ENCODE measurements at regions not wholly inside any gene's neighbourhood (a gene's known extent, or its start where the extent isn't known, plus 50 kb on each side); places are given as distances from the start of the nearest gene placed in this dataset.

DNA sequence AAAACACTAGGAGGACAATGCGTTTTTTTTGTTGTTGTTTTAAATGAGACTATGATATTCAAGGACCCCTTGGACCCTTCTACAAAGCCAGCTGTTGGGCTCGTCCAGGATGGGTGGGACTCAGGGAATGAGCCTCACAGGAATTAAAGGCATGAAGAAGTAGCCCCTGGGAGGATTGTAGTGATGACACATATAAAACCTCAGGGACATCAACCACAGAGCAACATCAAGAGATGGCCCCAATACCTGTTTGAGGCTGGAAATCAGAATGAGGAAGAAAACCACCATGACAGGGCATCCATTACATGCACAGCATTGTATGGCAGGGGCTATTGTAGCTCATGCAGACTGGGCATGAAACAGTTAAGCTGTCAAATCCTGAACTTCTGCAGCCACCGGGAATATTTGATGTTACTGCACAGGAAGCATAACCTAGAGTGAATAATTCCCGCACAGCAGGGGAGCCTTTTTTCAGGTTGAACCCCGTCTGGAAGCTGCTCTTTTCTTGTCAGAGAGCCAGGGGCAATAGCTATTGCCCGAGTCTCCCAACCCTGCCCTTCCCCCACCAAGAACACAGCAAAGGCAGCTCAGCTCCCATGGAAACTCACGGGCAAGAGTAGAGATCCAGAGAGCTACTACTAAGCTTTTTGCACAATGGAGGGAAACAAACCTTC, 140.2 kb upstream of the FGGY start:
- no peak for DNase-seq

DNA sequence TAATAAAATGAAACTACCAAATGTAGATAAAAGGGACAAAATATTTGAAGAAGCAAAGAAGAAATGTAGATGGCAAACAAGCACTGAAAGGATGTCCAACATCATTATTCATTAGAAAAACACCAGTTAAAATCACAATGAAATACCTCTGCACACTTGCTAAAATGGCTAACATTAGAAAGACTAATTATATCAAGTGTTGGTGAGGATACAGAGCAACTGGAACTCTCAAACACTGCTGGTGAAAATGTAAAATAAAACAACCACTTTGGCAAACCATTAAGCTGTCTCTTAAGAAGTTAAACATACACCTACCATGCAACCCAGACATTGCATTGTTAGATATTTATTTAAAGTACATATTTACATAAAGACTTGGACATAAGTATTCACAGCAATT, 138.6 kb upstream of the FGGY start:
- DNase-seq, result no peak

DNA sequence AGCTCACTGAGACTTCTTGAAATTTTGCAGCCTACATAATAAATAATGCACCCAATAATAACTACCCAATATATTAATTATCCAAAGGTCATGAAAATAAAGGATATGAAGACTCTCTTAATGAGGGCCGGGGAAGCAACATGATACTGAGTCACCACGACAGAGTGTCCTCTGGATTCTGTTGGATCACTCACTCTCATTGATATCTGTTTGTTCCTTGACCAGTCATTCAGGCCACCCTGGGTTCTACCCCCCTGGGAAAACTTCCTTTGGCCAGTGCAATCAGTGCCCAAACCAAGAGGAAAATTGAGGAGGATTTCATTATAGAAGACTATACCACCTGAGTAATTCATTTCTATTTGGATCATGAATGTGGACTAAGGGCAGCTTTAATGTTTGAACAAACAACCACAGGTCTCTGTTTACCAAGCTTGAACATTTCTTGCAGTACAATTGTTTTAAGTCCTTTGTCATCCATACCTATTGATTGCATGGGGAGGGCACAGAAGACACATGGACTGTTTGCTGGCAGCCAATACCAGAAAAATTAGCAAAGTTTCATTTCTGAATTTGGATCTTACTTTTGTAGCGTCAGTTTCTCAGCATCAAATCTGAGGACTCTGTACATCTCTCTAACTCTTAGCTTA, 137.2 kb upstream of the FGGY start:
- DNase-seq, result no peak

DNA sequence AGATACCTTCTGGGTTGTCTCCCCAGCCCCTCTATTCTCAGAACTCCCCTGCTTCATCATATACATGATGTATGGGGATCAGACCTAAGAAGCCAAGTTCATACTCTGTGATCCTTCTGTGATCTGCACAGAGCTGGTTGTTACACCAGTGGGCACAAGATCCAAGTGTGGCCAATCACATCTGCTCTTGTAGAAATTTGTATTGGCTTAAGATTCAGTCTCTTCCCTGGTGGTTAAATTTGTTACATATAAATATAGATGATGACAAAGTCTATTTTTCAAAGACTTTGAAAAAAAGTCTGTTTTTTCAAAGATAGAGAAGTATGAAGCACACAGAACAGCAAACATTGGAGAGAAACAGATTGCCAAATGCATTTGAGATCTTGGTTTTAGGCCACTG, 135.8 kb upstream of the FGGY start:
- no peak for DNase-seq

DNA sequence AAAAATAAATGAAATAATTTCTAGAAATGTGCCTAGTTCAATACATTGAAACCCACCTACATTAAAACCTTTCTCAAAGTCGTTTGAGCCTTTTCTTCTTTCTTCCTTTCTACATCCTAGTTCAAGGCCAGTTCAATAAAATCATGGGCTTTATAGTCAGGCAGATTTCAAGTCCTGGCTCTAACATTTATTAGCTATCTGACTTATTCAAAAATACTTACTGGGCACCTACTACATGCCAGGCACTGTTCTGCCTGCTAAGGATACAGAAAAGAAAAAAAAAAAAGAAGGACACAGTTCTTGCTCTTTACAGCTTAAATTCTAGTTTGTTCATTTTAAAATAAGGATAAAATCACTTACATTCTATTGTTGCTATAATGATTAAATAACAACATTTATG, 134.2 kb upstream of the FGGY start:
- no peak for DNase-seq

DNA sequence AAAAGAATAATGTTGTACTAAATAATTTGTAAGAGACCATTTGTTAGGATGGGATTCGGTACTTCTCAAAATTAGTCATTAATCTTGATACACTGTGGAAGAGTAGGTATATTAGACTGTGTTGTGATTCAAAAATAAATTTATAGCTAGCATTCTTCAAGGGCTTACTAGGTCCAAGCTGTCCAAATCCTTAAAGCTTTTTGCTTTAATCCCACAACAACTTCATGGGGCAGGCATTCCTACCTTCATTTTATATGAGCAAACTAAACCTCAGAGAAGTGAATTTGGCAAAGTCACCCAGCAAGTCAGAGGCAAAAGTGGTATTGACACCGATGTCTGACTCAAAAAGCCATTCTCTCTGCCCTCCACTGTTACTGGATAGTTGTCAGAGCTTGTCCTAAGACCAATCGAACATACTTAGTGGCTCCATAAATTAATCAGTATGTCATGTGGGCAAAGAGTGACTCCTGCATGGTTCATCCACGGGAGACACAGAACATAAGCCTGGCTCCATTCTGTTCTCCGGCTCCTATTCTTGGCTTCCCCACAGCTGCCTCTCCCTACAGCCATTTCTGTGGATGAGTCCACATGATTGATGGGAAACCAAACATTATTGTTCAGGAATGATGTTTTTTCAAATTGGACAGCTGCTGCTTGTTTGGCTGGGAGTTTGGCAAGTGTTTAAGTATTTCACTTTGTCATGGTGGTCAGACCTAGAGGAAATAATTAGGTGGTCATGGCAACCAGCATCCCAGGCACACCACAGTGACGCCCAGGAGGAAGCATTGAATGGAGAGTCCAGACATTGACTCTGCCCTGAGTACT, 133.4 kb upstream of the FGGY start:
- no peak for DNase-seq

DNA sequence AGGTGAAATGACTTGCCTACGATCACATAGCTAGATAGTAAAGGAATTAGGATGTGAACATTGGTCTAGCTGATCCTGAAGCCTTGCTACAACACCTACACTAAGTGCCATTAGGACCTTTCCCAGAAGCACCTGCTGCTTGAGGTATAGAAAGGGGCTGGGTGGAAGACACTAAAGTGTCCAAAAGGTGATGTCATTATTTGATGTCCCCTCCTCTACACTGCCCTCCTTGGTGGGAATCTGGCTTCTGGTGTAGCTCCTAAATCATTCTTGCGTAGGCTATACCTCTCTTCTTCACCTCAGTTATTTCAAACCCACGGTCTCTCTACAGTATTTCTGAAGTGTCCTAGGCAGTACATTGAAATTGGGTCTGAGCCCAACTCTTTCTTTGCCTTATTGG, 132.5 kb upstream of the FGGY start:
- DNase-seq, result no peak

DNA sequence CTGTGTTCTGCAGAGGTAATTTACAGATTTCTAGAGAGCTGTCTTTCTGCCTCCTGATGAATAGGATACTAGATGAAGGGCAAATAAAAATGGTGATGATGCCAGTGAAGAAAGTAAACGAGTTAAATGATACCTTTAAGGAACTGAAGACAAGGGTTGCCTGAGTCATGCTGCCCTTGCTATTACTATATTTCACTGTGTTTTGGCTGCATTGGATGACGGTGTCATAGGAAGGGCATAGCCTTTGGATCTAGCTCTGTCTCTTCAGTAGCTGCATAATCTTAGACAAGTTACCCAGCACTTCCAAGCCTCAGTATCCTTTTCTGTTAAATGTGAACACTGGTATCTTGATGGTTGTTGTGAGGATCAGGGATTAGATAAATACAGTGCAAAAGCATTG, 131.5 kb upstream of the FGGY start:
- DNase-seq, result no peak

DNA sequence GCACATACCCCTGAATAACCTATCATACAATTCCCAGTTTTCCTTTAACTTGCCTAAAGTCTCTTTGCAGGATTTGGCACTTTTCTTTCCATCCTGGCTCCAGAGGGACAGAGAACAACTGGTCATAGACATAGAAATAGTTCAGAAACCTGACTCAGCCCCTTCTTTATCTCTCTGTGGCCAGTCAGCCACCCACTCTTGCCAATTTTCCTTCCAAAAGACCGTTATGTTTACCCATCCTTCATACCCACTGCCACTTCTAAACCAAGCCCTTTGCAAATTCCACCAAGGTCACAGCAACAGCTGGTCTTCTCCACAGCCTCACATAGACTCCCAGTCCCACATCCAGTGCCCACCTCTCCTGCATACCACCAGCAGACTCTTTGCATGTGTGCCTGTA, 127.2 kb upstream of the FGGY start:
- DNase-seq, result no peak

DNA sequence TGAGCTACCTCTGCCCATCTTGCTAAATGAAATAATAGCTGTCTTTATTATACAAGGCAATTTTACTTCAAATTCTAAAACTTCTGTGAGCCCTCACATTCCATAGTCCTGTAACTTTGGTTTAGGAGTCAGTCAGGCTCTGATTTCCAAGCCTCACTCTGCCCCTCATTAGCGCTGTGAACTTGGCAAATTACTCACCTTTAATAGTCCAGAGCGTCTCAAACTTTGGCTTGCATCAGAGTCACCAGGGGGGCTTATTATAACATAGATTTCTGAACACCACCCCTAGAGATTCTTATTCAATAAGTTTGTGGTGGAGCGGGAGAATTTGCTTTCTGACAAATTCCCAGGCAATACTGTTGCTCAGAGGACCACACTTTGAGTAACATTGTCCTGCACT, 126.2 kb upstream of the FGGY start:
- no peak for DNase-seq

DNA sequence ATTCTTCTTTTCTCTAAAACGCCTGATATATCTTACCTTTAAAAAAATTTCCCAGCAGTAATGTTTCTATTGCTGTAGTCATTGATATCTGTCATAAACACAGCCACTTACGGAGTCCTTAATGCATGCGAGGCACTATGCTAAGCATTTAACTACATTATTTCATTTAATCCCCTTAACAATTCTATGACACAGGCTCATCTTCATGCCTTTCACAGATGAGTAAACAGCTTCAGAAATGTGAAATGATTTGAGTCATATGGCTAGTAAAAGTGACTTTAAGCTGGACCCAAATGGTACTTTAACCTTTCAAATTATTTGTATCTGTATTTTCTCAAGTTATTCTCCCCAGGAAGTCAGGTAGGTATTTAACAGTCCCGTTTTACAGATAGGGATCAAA, 125.1 kb upstream of the FGGY start:
- DNase-seq, result no peak

DNA sequence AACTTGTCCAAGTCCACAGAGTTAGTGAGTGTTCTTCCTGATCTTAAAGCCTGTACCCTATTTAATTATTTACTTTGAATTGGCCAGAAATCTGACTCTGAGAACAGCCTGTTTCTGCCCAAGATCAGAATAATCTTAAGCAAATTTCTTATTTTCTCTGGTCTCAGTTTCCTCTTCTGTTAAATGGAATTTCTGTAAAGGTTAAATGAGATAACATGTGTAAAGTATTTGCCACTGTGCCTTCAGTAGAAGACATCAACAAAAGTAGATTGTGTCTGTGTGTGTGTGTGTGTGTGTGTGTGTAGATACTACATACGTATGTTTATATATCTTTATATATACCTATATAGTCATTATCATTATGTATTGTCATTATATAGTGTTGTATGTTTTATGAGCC, 124.2 kb upstream of the FGGY start:
- no peak for DNase-seq

DNA sequence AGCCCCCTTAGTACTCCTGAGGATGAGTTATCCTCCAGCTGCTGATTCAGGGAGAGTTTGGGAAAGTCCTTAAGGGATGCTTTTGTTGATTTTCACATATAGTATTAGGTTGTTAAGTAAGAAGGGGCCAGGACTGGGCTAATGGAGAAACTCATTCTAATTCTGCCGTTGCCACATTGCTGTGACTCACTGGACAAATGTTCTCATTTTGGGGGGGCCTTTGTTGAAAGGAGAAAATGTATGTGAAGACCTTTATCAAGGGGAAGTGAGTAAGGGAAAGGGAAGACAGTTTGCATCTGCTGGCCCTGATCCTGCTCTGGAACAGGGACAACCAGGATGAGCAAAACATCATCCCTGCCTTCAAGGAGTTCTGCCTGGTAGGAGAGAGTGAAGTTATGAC, 123.2 kb upstream of the FGGY start:
- DNase-seq, result no peak

DNA sequence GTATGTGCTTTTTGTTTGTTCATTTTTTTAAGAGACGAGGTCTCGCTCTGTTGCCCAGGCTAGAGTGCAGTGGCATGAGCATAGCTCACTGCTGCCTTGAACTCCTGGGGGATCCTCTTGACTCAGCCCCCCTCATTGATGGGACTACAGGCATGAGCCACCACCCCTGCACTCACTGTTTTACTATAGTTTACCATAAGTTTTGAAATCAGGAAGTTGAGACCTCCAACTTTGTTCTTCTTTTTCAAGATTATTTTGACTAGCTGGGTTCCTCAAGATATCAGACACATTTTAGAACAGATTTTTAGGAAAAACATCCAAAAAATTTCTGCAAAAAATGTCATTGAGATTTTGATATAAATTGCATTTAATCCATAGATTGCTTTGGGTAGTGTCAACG, 120.4 kb upstream of the FGGY start:
- DNase-seq, result no peak

DNA sequence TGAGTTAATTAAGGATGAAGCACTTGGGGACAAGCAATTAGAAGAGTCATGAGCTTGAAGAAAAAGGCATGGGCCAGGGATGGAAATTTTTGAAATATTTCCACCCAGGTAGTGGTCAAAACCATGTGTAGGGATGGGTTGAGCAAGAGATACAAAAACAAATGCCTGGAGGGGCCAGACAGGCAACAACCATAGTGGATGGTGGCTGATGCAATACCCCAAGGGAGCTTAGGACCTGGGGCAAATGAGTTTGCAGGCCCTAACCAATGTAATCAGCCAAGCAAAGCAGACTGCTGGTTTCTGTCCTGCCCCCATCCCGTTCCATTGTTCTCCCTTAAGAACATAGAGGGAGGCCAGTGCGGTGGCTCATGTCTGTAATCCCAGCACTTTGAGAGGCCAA, 119.1 kb upstream of the FGGY start:
- DNase-seq, result no peak

DNA sequence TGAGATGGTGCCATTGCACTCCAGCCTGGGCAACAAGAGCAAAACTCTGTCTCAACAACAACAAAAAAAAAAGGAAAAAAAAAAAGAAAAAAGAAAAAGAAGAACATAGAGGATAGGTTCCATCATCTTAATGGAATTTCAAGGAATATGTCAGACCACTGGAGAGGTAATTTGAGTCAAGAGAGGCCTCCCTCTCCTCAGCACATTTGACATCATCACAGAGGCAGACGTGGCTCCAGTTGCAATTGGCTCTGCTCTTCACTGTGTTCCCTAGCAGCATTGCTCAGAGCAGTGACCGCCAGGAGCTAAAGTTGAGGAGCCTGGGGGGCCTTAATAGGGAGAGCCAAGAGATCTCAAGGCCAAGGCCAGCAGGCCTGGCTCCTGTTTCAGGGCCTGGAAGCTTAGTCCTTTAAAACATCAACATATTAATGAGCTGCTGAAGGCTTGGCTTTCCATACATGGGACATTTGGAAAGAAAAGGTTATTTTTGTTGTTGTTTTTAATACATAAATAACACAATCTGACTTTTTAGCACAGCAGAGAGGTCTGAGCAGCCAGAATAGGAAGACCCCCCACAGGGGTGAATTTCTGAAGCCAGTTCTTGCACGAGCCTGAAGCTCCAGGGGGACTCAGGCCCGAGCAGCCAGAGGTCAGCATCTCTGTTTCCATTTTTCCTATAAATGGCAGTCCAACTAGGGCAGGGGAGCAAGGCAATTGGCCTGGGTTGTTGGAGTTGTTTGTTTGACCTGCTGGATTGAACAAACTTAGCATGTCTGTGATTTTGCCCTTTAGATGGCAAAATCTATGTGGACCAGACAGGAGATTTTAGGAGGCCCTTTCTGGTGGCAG, 118.3 kb upstream of the FGGY start:
- DNase-seq, result no peak

DNA sequence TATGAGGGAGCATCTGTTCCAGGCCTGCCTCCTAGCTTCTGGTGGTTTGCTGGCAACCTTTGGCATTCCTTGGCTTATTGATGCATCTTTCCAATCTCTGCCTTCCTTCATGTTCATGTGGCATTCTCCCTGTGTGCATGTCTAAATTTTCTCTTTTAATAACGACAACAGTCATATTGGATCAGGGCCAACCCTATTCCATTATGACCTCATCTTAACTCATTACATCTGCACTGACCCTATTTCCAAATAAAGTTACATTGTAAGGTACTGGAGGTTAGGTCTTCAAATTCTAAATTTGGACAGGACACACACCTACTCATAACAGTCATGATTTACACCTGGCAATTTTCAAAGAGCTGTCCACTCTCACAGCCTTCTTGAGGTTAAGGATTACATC, 117.2 kb upstream of the FGGY start:
- no peak for DNase-seq

DNA sequence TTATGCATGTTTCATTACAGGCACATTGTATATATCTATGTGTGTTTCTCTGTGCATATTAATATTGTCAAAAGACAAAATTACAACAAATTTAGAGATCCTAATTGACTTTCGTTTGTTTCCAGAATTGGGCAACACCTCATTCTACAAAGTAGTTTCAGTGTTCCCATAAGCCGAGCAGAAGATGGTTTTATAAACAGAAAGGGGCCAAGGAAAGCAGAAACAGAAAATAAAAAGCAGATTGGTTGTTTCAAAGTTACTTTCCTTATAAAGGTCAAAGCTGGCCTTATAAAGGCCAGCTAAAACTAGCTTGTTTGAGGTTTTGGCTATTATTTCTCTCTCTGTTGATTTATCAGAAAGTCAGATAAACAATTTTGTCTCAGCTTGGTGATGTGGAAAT, 116.2 kb upstream of the FGGY start:
- no peak for DNase-seq

DNA sequence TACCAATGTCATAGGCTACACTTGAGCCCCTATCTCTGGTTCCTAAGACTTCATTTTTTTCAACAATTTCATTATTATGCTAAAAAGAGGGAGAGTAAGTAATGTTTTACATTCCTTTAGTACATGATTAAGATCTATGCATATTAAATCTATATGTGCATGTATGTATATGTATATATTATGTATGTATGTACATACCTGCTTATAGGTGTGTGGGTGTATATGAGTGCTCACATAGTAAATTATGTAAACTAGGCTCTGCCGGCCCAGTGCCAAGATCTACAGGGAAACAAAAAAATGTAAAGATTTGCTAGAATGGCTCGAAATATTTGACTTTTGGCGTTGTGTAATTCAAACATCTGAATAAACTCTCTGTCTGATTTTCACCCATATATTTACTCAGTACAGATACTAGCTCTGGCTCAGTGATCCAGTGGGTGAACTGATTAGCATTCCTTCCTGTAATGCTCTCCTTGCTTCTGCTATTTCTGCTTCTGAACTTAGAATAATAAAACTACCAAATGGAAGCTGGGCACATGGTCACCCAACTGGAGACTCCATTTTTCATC, 113.1 kb upstream of the FGGY start:
- no peak for DNase-seq

DNA sequence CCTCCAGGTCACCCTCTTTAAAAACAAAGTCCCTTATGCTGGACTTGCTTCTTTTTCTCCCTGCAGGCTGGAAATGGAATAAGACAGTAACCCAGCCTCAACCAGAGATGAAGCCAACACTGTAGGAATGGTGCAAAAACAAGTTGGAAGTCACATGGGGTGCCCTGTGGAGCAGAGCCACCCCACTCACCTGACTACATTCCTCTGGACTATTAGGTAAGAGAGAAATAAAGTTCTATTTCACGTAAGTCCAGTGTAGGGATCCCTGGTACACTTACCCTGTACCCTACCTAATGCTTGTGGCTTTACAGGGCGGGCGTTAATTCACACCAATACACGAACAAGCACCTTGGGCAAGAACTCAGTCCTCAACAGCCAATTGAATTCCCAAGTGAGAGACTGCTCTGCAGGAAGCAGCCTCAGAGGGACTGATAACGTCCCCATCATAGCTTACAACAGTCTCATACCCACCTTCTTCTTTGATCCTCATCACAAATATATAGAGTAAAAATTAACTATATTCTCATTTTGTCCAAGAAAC, 112.5 kb upstream of the FGGY start:
- no peak for DNase-seq

DNA sequence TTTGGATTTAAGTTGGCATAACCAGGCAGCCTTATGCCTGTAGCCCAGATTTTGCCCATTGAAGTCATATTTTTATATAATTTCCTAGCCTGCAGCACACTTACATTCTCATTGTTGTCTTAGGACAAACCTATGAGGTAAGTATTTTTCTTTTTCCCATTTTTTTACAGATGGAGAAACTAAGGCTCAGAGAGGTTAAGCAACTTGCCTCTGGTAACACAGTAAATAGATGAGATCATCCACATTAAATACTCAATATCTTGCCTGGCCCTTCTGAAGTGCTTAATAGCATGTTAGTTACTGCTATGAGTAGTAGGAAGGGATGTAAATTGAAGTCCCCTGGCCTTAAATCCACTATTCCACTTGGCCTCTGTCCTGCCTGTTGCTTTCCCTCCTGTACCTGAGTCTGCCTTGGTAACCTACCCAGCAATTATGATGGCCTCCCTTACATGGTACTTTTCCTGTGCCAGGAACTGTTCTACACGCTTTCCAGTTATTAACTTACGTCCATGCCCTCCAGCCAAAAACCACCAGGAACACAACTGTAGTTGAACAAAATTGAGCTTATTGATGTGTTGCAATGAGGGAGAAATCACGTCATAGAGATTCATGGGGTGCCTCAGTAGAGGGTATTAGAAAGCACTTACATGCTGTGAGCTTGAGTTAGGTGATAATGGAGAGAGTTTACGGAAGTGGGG, 111.6 kb upstream of the FGGY start:
- DNase-seq, result no peak

DNA sequence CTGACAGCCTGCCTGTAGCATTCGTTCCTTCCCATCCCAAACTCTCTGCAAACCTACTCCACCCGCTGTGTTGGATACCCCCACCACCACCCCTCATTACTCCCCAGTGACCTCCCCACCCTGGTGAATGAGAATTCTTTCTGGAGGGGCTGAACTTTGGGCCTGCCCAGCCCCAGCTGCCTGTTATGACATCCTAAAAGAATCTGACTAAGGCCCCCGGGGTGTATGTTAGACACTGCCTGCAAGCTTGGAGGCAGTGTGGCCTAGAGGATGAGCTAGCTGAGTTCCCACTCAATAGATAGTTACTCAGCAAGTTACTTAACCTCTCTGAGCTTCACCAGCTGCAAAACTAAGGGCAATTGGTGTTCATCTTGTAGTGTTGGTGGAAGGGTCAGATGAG, 110.2 kb upstream of the FGGY start:
- DNase-seq, result no peak

All from activated CD8-positive, alpha-beta memory T cell treated with anti-CD3 and anti-CD28 coated beads for 24 hours (primary cell).